GM10266 (cell line): ENCODE measurements at regions not wholly inside any gene's neighbourhood (a gene's known extent, or its start where the extent isn't known, plus 50 kb on each side); places are given as distances from the start of the nearest gene placed in this dataset.

ENCODE experiments used
- DNase-seq: peaks from one replicate; pipeline ENCODE4 v3.0.0; 2012; ENCODE audit errors: extremely low spot score
- CTCF ChIP-seq: IDR thresholded peaks from 2 replicates; pipeline ENCODE4 v1.5.1; 2012; ENCODE audit warnings: mild to moderate bottlenecking, low read depth; ENCODE audit not compliant: control insufficient read depth, insufficient read depth; ENCODE audit errors: missing control alignments

- DNase-seq: no peak
- no peak for TF ChIP-seq CTCF
Observed at GRCh38 chr17:70752966-70753467, 583.7 kb downstream of the KCNJ2 start.

GRCh38 chr17:70763018-70763417 is 593.7 kb downstream of the KCNJ2 start:
- TF ChIP-seq CTCF: no peak
- DNase-seq: no peak

GRCh38 chr17:70767102-70767701 is 597.9 kb downstream of the KCNJ2 start:
- DNase-seq: peak; percentile 8
- TF ChIP-seq CTCF: peak; percentile 40

GRCh38 chr17:70769956-70770355 is 600.6 kb downstream of the KCNJ2 start:
- no peak for TF ChIP-seq CTCF
- no peak for DNase-seq

GRCh38 chr17:70771804-70772386 is 602.6 kb downstream of the KCNJ2 start:
- DNase-seq: no peak
- no peak for TF ChIP-seq CTCF

GRCh38 chr17:70772761-70773160 is 603.4 kb downstream of the KCNJ2 start:
- TF ChIP-seq CTCF: no peak
- DNase-seq: no peak

- no peak for TF ChIP-seq CTCF
- no peak for DNase-seq
Observed at GRCh38 chr17:70773258-70773657, 603.9 kb downstream of the KCNJ2 start.
